GM18951 (cell line): ENCODE measurements at regions not wholly inside any gene's neighbourhood (a gene's known extent, or its start where the extent isn't known, plus 50 kb on each side); places are given as distances from the start of the nearest gene placed in this dataset.

Experiments used
- POLR2A ChIP-seq: IDR thresholded peaks from 4 replicates; pipeline ENCODE4 v1.6.1; 2011; ENCODE audit warnings: mild to moderate bottlenecking; ENCODE audit not compliant: insufficient read length, insufficient read depth; ENCODE audit errors: extremely low read depth
- in situ Hi-C: fragments of 300-500 bp; cut with MboI; formaldehyde crosslinking; loops from one replicate; pipeline ENCODE4 v1.12.0; 2022; ENCODE audit warnings: low sequenced_read_pairs, mixed read lengths, inconsistent platforms; ENCODE audit not compliant: unreplicated experiment

- TF ChIP-seq POLR2A = no peak
- in situ Hi-C loops = no loop called here
Observed at GRCh38 chr1:87799451-87799850, 470.8 kb downstream of the LMO4 start.

- no peak for TF ChIP-seq POLR2A
- in situ Hi-C loops = no loop called here
Observed at GRCh38 chr1:87800006-87800405, 471.3 kb downstream of the LMO4 start.

GRCh38 chr1:87803375-87803774 is 474.7 kb downstream of the LMO4 start:
- in situ Hi-C loops = no loop called here
- no peak for TF ChIP-seq POLR2A

GRCh38 chr1:87804128-87804527 is 475.4 kb downstream of the LMO4 start:
- in situ Hi-C loops = no loop called here
- no peak for TF ChIP-seq POLR2A

- in situ Hi-C loops = no loop called here
- no peak for TF ChIP-seq POLR2A
Observed at GRCh38 chr1:87805666-87806378, 477.1 kb downstream of the LMO4 start.

GRCh38 chr1:87806379-87807094 is 477.9 kb downstream of the LMO4 start:
- in situ Hi-C loops = no loop called here
- TF ChIP-seq POLR2A = no peak

- no peak for TF ChIP-seq POLR2A
- in situ Hi-C loops = no loop called here
Observed at GRCh38 chr1:87810166-87810565, 481.5 kb downstream of the LMO4 start.

GRCh38 chr1:87812871-87813577 is 484.3 kb downstream of the LMO4 start:
- in situ Hi-C loops = no loop called here
- TF ChIP-seq POLR2A = no peak

GRCh38 chr1:87814573-87814972 is 485.9 kb downstream of the LMO4 start:
- TF ChIP-seq POLR2A = no peak
- in situ Hi-C loops = no loop called here

GRCh38 chr1:87816646-87817045 is 488.0 kb downstream of the LMO4 start:
- in situ Hi-C loops = no loop called here
- no peak for TF ChIP-seq POLR2A

GRCh38 chr1:87820668-87821334 is 492.1 kb downstream of the LMO4 start:
- in situ Hi-C loops = no loop called here
- no peak for TF ChIP-seq POLR2A

GRCh38 chr1:87821335-87821697 is 492.6 kb downstream of the LMO4 start:
- no peak for TF ChIP-seq POLR2A
- in situ Hi-C loops = no loop called here

- TF ChIP-seq POLR2A = no peak
- in situ Hi-C loops = no loop called here
Observed at GRCh38 chr1:87826681-87827251, 498.1 kb downstream of the LMO4 start.

- TF ChIP-seq POLR2A = no peak
- in situ Hi-C loops = no loop called here
Observed at GRCh38 chr1:87829360-87829759, 500.7 kb downstream of the LMO4 start.
